GM19395 (cell line): ENCODE measurements at regions not wholly inside any gene's neighbourhood (a gene's known extent, or its start where the extent isn't known, plus 50 kb on each side); places are given as distances from the start of the nearest gene placed in this dataset.
"Not testable (repeated sequence)": the region's sequence is repeated elsewhere in the genome, so short reads cannot be mapped to it uniquely, and the experiment has no call there.

Experiments
- ATAC-seq: cut with Tn5 transposase; IDR thresholded peaks from one replicate; pipeline ENCODE4 v1.9.1; 2021; ENCODE audit warnings: mild to moderate bottlenecking, moderate library complexity; ENCODE audit not compliant: unreplicated experiment

DNA sequence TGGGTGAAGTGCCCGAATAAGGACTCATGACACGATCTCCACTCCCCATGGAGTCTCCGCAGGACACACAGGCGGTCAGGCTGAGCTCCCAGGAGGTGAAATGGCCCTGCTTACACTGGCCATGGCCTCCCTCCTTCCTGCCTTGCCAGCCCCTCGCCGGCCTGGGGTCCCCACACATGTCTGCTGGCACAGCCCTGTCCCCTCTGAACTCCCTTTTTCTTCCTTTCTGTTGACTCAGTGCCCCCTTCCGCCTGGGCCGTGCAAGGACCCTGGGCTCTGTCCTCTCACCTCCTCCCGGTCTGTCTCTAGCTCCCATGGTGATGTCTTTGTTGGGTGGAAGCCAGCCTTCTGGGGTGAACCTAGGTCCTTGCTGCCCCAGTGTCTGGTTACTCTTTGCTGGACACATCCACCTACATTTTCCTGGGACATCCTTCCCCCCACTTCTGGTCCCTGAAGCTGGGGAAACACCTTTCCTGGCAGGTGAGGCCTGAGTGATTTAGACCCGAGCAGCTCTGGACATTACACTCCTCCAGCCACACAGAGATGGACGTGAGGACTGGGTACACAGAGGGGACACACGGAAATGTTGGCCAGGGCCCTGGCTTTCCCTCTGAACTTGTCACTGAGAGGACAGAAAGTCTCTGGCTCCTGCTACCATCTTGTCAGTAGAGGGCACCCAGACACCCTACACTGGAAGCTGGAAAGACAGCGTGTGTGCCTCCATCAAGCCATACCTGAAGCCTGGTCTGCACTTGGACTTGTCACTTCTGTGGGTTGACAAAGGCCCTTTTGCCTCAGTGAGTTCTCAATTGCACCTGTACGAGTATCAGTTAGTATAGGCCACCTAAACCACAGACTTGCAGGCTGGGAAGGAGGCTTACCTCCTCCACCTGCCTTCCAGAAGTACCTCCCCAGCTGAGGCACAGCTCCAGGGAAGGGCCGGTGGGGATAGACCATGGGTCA is 864.3 kb downstream of the TBC1D22A start:
- no peak for ATAC-seq

DNA sequence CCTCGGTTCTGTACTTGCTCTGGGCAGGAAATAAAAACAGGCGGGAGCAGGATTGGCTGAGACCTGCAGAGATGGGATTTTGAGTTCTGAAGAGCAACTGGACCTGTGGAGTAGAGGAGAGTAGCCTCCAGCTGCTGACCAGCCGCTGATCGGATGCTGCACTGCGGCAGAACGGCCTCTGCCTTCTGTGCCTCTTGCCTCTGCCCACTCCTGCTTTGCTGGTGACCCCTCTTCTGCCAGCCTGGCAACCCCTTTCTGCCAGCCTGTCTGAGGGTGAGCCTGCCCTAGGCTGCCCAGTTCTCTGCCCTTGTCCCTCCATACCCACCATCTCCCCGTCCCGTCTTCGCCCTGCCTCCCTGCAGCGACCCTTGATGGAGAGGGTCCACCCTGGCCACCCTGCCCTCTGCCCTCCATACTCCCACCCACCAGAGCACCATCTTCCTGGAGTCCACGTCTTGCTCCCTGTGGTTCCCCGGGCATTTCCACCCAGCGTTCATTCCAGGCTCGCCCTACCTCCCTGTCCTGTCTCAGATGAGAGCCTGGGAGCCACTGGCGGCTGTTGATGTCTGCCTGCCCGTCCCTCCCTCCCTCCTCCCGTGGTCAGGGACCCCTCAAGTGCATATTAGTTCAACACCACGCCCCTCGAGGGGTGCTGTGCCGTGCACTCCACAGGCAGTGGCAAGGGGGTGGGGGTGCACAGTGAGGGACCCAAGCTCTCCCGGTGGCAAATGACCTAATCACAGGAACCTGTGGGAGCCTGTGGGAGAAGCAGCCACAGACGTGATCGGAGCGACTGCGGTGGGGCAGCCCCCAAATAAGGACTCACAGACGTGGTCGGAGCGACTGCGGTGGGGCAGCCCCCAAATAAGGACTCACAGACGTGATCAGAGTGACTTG is 863.3 kb downstream of the TBC1D22A start:
- ATAC-seq, result no peak

DNA sequence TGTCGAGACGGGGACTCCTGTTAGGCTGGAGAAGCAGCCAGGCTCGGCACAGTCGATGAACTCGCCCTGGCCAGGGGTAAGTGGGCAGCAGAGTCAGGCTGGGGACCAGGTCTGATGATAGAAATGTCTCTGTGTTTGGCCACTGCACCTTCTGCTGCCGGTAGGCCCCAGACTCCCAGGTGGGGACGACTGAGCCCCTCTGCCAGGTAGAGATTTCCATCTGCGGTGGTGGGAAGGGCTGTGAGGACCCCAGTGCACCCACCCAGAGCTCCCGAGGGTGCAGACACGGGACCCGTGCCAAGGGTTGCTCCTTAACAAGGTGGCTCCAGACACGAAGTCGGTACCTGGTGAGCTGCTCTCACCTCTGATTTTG is 862.5 kb downstream of the TBC1D22A start:
- ATAC-seq, result no peak

DNA sequence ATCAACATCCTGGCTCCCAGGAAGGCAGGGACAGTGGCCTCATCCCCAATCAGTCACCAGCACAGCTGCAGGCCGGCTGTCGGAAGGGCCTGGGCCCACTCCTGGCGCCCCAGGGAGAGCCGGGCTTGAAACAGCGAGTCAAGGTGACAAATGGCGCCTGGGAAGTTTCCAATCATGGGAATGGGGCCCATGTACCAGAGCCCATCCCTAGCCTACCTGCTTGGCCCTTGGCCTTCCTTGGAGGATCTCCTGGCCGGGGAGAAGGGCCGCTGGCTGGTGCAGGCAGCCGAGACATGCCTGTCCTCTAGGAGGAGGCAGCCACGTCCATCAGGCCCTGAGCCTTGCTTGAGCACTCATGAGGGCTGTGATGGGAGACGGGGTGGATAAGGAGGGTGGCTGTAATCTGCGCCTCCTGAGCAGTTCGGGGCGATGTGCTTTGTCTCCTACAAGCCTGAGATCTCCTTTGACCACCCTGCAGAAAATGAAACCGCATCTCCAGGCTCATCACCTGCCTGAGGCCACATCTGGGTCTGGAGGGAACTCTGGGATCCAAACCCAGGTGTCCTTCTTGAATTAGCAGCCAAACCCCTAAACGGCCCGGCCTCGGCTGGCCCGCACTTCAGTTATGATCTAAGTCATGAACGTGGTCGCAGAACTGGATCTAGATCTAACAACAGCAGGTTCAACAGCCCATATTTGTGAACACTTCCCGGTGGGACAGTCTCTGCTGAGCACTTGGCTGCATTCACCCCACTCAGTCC is 862.0 kb downstream of the TBC1D22A start:
- ATAC-seq, result no peak

GRCh38 chr22:47623763-47624148 is 861.3 kb downstream of the TBC1D22A start:
- ATAC-seq, result no peak

DNA sequence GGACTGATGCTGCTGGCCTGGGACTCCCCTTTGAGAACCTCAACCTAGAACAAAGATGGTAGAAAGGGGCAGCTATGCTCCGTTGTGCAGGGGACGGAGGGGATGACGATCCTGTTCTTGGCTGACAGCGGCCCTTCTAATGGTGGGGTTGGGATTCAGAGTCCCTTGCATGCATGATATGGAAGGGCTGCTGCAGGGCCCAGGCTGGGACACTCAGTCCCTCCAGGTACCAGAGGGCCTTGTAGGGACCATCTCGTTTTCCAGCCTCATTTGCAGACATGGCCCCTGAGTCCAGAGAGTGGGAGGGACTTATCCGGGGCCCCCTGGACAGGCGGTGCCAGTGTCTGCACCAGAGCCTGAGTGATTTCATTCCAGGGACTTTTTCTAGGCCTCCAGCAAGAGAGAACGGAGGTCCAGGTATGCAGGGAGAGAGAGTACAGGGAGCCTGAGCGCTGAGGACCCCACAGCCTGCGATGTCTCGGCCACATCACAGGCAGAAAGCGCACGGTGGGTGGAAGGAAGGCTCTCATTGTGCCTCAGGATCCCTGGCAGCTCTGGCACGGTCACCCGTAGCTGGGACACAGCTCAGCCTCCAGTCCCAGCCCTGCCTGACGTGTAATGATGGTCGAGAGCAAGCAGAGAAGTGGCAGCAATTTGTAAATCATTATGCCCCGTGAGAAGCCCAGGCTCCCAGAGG is 860.8 kb downstream of the TBC1D22A start:
- ATAC-seq, result no peak

GRCh38 chr22:47622541-47622940 is 860.1 kb downstream of the TBC1D22A start:
- ATAC-seq, result no peak

GRCh38 chr22:47621253-47621652 is 858.8 kb downstream of the TBC1D22A start:
- no peak for ATAC-seq

DNA sequence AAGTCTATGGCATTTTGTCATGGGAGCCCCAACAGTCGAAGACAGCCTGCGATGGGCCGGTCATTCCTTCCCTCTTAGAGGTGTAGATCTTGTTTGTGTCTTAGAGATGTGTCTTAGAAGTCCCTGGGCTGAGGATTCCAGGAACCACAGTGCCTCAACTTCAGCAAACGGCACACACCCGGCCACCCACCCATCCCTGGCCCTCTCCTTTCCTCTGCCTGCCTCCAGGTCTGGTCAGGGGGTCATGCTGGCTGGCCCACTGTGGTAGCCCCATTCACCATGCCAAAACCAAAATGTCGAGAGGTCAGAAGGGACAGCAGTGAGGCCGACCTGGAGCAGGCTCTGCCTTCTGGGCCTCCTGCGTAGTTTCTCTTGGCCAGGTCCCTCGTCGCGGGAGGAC is 857.9 kb downstream of the TBC1D22A start:
- no peak for ATAC-seq

DNA sequence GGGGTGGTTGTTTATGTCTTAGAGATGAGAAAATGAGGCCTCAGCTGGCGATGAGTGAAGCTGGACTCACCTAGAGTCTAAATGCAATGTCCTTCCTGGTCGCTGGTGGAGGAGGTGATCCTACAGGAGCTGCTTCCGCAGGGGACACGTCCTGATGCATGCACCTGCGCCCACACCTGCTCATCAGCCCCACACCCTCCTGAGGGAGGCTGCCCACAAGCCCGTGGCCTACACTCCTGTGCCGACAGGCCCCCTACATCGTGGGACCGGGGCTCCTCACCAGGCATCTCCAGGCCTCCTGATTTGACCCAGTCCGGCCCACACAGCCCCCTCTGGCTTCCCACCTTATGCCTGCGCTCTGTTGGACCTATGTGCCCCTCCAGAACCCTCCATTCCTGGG is 857.2 kb downstream of the TBC1D22A start:
- no peak for ATAC-seq

DNA sequence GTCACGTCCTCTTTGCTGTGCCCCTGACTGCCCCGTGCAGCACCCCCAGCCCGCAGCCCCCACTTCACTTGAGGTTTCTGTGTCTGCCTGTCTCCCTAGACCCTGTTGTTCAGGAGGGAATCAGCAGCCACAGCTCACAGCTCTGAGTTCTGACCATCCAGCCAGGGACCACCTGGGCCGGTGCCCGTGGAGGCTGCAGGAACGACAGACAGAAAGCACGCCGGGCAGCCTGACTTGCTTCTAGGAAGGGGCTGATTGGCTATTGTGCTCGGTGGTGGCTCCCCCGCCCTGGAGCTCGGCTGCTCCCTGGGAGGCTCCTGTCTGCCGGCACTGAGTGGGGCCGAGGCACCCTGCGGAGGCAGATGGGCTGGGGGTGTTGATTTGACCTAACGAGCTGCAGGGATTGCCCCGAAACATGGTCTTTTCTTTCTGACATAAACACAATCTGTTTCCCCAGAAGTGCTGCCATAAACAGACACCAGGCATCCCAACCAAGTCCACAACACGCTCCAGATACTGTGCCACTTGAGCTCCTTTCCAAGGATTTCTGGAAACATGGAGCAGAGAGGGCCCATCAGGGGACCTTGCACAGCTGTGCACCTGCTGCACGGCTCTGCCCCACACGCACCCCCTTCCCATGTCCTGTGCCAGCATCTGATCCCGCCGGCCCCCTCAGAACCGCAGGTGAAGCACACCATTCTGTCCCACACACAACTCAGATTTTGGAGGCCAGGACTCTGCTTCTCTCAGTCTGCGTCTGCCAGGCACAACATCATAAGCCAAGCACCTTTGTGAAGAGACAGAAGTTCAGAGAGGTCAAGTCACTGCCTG is 855.9 kb downstream of the TBC1D22A start:
- no peak for ATAC-seq

DNA sequence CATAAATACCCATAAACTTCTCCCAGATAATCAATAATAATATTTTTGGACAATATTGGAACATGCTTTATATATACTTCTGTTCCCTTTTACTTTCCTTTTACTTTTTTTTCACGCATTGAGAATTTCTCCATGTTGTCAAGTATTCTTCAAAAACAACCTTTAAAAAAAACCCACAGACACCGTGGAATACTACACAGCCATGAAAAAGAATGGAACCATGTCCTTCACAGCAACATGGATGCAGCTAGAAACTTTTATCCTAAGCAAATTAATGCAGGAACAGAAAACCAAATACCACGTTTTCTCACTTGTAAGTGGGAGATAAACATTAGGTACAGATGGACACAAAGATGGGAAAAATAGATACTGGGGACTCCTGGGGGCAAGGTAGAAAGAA is 854.7 kb downstream of the TBC1D22A start:
- ATAC-seq, result no peak

DNA sequence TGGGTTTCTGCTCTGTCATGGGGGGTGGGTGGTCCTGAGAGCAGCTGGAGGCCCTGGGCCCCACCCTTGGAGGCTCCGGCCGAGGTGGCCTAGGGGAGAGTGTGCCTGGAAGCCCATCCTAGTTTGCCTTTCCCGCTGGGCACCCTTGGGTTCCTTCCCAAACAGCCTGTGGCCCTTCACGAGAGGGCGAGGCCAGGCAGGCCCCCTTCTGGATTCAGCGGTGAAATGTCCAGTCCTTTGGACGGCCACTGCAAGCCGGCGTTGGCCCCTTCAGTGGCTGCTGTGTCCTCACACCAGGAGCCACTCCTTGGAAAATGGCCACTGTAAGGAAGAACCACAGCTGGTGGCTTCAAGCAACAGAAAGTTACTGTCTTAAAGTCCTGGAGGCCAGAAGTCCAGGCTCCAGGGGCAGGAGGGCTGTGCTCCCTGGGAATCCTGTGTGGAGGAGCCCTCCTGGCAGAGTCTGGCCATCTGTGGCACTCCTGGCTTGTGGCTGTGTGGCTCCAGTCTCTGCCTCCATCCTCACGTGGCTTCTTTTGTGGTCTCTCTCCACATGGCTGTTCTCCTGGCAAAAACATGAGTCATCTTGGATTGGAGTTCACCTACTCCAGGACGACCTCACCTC is 854.1 kb downstream of the TBC1D22A start:
- ATAC-seq, result no peak

- no peak for ATAC-seq
These were observed 852.6 kb downstream of the TBC1D22A start for GRCh38 chr22:47615051-47615450.

DNA sequence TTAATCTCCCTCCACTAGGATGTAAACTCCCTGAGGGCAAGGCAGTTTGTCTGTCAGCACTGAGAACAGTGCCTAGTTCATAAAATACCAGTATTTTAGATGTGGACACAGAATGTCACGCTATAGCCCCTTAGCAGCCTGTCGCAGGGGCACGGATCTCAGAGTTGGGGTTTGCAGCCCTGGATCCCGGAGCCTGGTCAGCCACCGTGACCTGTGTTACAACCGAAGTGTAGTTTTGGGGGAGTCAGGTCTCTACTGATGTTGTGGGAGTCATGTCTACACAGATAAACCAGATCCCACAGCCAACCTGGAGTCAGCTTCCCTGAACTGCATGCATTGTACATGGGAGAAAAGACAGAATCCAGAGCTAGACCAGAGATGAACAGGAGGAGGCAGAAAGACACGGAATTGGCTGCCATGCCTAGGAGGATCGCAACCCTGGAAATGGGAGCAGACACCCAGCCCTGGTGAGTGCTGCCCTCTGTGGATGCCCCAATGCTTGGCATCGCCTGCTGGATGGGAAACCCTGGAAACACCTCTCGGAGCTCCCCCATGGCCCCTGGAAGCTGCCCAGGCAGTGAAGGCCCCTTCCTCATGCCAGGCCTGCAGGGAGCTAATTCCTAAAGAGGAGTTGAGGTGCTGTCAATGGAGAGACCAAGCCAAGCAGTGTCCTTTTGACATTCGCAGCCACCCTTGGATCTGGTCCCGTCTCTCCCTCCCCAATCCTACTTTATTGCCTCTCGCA is 851.3 kb downstream of the TBC1D22A start:
- no peak for ATAC-seq

GRCh38 chr22:47613181-47613580 is 850.7 kb downstream of the TBC1D22A start:
- ATAC-seq, result not testable (repeated sequence)

DNA sequence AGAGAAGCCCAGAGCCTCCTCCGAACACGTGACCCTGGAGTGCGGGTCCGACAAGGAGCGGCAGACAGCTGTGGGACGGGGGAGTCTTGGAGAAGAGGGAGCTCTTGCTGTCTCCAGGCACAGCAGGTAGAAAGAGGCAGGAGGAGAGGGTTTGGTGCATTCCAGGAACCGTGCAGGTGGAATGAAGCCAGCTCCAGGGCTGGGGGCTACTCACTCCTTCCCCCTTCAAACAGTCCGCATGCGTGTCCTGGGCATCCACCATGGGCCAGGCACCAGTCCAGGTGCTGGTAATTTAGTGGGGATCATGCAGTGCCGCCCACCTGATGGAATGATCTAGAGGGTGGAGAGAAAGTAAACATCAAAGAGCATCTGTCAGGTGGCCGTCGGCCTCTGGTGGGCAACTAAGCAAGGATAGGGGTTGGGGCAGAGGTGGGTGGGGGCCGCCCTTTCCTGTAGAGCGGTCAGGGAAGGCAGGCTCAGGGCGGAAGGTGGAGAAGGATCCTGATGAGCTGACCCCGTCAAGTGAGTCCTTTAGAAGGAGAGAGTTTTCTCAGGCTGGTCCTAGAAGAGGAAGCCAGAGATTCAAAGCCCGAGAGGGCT is 850.0 kb downstream of the TBC1D22A start:
- ATAC-seq, result no peak

DNA sequence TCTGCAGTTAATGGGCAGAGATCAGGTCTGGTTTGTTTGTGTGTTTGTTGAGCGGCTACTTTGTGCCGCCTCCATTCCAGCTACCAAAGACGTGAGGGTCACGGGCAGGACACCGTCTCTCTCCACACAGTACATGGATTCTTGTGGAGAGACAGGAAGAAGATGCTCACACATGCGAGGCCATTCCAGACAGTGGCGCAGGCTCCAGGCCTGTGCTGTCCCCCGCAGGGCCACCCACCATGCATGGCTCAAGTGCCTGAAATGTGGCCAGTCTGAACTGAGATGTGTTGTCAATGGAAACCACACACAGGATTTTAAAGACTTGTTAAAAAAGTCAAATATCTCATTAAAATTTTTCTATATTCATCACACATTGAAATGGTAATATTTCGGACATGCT is 848.3 kb downstream of the TBC1D22A start:
- no peak for ATAC-seq
